Neural cell (in vitro differentiated cells): ENCODE measurements at regions not wholly inside any gene's neighbourhood (a gene's known extent, or its start where the extent isn't known, plus 50 kb on each side); places are given as distances from the start of the nearest gene placed in this dataset.

ENCODE experiments used
- CTCF ChIP-seq: fragments of 450-650 bp; IDR thresholded peaks from 2 replicates; pipeline ENCODE4 v1.5.1; 2014; ENCODE audit warnings: antibody characterized with exemption, mild to moderate bottlenecking, moderate library complexity; ENCODE audit not compliant: poor library complexity, severe bottlenecking
- EZH2 ChIP-seq: fragments of 200-600, 300-800 bp; shearing (Covaris generic), sonication (generic); IDR thresholded peaks from 2 replicates; pipeline ENCODE4 v1.6.1; 2014; ENCODE audit warnings: antibody characterized with exemption, low read length, borderline replicate concordance, mild to moderate bottlenecking; ENCODE audit not compliant: insufficient read depth, poor library complexity, severe bottlenecking
- POLR2AphosphoS5 ChIP-seq: IDR thresholded peaks from 2 replicates; pipeline ENCODE4 v1.6.1; 2012
- REST ChIP-seq: IDR thresholded peaks from 2 replicates; pipeline ENCODE4 v1.6.1; 2012; ENCODE audit warnings: borderline replicate concordance
- TAF1 ChIP-seq: IDR thresholded peaks from 2 replicates; pipeline ENCODE4 v1.6.1; 2012; ENCODE audit warnings: low read depth

GRCh38 chr10:8337332-8337651, 282.8 kb downstream of the GATA3 start:
- TF ChIP-seq CTCF = no peak
- TF ChIP-seq EZH2 = no peak
- no peak for TF ChIP-seq REST
- no peak for TF ChIP-seq TAF1
- TF ChIP-seq POLR2AphosphoS5 = no peak
